C4-2B (cell line): ENCODE measurements at regions not wholly inside any gene's neighbourhood (a gene's known extent, or its start where the extent isn't known, plus 50 kb on each side); places are given as distances from the start of the nearest gene placed in this dataset.

Experiments used
- H3K27ac ChIP-seq: fragments of 450-650 bp; 2 replicates; pipeline ENCODE4 v1.5.1; 2017
- ZFX ChIP-seq: fragments of 450-650 bp; IDR thresholded peaks from 2 replicates; pipeline ENCODE4 v1.6.1; 2017
- TF ChIP-seq, protein P1 (sequence below): fragments of 450-650 bp; conservative IDR thresholded peaks from 2 replicates; pipeline ENCODE4 v1.5.1; 2017; ENCODE audit warnings: mild to moderate bottlenecking

DNA sequence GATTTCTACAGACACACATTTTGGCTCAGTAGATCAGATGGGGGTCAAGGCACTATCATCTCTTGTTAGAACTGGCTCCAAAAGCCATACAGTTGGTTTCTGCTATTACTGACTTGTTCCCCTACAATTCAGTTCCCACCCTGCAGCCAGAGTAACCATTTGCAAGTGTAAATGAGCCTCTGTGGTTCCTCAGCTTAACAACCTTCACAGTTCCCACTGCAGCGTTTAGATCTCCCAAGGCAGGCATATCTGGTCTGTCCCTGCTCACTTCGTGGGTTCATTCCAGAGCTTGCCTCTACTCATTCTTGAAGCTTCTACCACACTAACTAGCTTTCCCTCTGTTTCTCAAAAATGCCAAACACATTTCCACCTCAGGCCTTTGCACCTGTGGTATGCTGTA lies 186.1 kb downstream of the CBLN1 start:
- no peak overlapping the region; the same call in 1 of the 2 replicates for H3K27ac ChIP-seq
- TF ChIP-seq, protein P1, sequence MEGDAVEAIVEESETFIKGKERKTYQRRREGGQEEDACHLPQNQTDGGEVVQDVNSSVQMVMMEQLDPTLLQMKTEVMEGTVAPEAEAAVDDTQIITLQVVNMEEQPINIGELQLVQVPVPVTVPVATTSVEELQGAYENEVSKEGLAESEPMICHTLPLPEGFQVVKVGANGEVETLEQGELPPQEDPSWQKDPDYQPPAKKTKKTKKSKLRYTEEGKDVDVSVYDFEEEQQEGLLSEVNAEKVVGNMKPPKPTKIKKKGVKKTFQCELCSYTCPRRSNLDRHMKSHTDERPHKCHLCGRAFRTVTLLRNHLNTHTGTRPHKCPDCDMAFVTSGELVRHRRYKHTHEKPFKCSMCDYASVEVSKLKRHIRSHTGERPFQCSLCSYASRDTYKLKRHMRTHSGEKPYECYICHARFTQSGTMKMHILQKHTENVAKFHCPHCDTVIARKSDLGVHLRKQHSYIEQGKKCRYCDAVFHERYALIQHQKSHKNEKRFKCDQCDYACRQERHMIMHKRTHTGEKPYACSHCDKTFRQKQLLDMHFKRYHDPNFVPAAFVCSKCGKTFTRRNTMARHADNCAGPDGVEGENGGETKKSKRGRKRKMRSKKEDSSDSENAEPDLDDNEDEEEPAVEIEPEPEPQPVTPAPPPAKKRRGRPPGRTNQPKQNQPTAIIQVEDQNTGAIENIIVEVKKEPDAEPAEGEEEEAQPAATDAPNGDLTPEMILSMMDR = no peak
- no peak for TF ChIP-seq ZFX

DNA sequence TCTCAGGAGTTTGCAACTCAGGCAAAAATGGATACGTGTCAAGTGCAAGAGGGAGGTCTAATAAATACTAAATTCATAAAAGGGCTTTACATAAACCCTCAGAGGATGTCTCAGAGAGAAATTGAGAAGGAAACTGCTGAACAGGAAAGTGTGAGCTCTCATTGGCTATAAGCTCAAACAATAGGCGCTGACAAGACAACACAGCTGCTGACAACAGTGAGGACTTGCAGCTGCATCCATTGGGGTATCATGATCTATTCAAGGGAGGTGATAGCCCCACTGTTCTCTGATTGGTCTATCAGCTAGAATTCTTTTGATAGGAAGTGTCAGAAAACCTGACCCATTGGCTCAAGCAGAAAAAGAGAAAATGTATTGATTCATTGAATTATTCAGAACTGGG lies 187.2 kb downstream of the CBLN1 start:
- no peak overlapping the region for H3K27ac ChIP-seq
- TF ChIP-seq, protein P1 = no peak
- TF ChIP-seq ZFX = no peak

DNA sequence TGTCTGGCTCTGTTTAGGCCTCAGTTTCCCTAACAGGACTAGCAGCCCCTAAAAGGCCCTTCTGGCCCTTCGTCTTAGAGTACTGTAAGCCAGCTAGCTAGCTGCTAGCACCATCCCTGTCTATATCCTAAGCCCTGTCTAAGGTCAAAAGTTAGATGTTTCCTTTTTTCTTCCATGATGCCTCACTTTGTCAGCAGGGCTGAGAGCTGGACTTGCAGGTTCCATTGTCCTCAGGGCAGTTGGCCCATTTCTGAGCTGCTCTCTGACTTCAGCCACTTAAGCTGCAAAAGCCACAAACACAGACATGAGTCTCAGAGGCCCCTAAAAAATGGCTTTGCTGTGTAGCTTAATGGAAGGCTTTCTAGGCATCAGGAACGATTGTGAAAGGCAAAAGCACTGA lies 187.7 kb downstream of the CBLN1 start:
- TF ChIP-seq, protein P1 = no peak
- TF ChIP-seq ZFX = no peak
- no peak overlapping the region for H3K27ac ChIP-seq

DNA sequence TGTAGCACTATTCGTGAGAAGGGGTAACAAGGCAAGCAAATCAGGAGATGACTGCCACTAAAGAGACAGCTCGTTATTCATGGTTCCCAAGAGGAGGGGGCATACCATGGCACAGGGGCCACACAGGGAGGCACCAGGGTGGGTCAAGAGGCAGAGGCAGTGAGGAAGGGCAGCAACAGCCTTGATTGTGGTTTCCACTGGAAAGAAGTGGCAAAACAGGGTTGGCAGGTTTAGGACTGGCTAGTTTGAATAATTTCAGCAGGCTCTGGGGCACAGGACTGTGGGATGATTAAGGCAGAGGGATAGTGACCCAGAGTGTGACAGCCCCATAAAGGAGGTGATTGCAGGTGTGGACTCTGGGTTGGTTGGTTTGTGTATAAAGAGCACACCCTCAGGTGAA lies 188.9 kb downstream of the CBLN1 start:
- no peak for TF ChIP-seq ZFX
- TF ChIP-seq, protein P1 = no peak
- H3K27ac ChIP-seq = no peak overlapping the region

DNA sequence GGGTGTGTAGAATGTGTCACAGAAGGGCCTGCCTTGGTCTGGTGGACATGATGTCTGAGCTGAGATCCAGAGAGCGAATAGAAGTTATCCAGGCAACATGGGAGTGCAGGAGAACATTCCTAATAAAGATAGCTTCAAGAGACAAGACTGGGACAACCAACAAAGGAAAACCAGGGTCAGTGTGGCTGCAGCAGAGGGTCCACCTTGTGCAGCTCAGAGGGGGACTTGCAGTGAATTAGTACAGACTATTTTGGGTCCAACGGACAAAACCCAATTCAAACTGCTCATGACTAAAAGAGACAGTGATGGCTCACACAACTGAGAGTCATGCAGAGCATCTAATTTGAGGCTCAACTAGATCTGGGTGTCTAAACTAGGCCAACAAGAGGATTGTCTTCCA lies 192.1 kb downstream of the CBLN1 start:
- H3K27ac ChIP-seq = no peak overlapping the region
- TF ChIP-seq ZFX = no peak

DNA sequence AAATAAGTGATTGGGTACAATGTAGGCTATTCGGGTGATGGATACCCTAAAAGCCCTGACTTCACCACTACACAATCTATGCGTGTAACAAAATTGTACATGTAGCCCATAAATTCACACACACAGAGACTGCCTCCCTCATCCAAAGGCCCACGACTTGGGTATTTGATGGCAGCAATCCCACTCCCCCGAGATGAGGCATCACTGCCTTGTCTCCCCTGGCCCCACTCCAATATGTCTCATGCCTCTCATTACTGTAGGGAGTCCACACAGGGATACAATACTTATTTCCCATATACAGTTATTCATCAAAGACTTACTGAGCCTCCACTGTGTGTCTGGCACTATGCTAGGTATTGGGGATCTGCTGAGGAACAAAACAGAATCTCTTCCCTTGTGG lies 192.6 kb downstream of the CBLN1 start:
- no peak overlapping the region for H3K27ac ChIP-seq
- TF ChIP-seq ZFX = no peak
- TF ChIP-seq, protein P1 = no peak

DNA sequence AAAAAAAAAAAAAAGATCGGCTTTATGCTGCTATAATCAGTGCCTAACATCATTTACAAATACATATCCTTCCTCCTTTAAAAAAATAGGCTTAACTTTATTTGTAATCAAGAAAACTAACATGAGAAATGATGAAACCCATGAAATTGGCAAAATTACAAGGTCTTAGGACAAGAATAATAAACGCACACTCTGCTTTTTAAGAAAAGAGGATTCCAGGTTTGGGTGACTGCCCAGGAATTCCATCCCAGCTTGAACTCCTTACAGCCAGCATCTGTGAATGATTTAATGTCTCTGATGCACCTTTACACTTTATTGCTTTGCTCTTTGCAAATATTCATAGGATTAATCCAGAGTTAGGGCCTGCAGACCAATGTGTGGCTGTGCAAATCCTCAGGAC lies 196.0 kb downstream of the CBLN1 start:
- TF ChIP-seq ZFX = no peak
- TF ChIP-seq, protein P1 = no peak
- no peak overlapping the region for H3K27ac ChIP-seq

DNA sequence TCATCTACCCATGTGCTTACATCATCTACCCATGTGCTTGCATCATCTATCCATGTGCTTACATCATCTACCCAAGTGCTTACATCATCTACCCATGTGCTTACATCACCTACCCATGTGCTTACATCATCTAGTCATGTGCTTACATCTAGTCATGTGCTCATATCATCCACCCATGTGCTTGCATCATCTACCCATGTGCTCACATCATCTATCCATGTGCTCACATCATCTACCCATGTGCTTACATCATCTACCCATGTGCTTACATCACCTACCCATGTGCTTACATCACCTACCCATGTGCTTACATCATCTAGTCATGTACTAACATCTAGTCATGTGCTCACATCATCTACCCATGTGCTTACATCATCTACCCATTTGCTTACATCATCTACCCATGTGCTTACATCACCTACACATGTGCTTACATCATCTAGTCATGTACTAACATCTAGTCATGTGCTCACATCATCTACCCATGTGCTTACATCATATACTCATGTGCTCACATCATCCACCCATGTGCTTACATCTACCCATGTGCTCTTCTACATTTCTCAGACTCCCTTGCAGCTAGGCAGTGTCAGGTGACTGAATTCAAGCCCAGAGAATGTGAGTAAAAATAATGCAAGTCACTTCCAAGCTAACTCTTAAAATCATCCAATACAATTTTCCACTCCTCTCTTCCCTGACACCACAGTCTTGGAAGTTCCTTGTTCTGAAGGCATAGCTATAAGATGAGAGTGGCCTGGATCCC lies 196.8 kb downstream of the CBLN1 start:
- no peak for TF ChIP-seq ZFX
- TF ChIP-seq, protein P1 = no peak
- H3K27ac ChIP-seq = no peak overlapping the region
